Limb (tissue), 2 donors: ENCODE measurements at regions not wholly inside any gene's neighbourhood (a gene's known extent, or its start where the extent isn't known, plus 50 kb on each side); places are given as distances from the start of the nearest gene placed in this dataset.
A peak's percentile ranks its signal among the peaks of the same experiment; 100 is the strongest.

Source experiments
- DNase-seq, 2 donors: peaks; one replicate each; pipeline ENCODE4 v3.0.0-alpha.2; 2016; ENCODE audit errors: extremely low spot score in 2 of 2

DNA sequence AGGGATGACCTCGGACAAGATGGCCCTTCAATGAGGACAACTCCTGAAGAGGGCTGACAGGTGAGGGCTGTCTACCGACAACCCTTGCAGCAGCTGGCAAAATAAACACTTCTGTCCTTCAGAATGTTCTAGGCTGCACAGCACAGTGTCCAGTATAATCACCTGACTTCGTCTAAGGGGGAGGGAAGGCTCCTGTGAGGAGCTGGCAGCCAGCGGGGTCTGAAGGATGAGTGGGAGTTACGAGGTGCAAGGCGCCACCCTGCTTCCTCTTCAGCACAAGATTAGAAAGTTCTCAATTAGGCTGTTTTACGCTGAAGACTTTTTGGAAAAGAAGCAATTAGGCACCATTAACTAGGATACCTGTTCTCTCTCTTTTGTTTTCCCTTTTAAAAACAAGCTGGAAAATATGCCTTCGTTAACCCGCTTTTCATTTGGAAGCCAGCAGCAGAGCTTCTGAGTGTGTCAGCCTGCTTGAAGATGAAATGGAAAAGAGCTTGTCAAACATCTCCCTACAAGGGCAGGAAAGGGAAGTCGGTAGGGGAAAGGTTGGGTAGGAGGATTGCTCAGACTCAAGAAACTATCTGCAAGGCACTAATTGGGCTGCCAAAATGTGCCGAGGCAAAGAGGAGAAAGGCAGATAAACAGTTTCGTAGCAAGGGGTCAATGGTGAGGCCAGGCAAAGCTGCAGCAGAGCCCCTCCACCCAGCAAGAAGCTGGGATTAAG is 592.2 kb upstream of the CADM1 start:
- DNase-seq = no peak

GRCh38 chr11:116093481-116094270 is 589.5 kb upstream of the CADM1 start:
- no peak for DNase-seq

DNA sequence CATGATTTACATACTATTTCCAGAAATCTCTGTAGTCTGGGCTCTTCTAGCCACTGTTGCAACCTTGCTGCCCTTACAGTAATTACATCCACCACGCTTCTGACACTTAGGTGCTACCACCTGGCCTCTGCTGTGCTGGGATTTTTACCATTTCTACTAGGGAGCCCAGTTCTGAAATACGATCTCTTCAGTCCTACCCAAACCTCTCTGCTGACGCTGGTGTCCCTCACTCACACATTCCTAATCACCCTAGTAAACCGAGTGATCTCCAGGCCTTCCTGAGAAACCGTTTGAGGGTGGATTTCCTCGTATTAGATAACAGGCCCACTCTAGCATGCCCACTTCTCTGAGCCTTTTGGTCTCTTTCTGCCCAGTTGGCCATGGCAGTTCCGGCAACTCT is 588.9 kb upstream of the CADM1 start:
- no peak for DNase-seq

- no peak for DNase-seq
These were observed 582.2 kb upstream of the CADM1 start for GRCh38 chr11:116086426-116086825.

- DNase-seq = no peak
These were observed 580.9 kb upstream of the CADM1 start for GRCh38 chr11:116085031-116085635.

DNA sequence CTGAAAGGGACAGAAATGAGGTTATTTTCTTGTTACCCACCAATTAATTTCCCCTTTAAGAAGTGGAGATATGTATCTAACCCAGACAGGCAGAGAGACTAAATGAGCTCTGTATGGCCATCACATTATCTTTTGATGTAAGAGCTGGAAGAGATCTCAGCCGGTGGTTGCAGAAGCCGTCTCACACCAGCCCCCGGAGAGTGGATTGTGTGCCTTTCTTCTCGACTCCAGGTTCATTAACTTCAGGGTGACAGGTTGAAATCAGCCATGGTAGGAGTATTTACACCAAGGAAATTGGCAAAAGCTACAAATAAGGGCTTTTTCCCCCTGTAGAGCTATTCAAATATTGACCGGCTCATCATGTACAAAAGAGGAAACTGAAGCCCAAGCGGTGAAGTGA is 580.3 kb upstream of the CADM1 start:
- no peak for DNase-seq

- no peak for DNase-seq
These were observed 578.0 kb upstream of the CADM1 start for GRCh38 chr11:116082256-116082655.

DNA sequence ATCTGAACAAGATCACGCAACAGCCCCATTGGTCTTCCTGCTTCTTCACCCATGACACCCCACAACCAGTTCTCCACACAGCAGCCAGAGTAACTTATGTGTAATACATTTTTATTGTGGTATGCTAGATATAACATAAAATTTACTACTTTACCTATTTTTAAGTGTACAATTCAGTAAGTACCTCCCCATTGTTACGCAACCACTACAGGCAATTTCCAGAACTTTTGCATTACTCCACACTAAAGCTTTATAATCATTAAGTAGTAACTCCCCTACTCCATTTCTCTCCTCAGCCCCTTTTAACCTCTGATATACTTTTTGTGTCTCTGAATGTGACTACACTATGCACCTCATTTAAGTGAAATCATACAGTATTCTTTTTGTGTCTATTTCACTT is 575.4 kb upstream of the CADM1 start:
- no peak for DNase-seq

GRCh38 chr11:116078101-116078591 is 573.9 kb upstream of the CADM1 start:
- DNase-seq = no peak

GRCh38 chr11:116077092-116077491 is 572.9 kb upstream of the CADM1 start:
- DNase-seq = no peak

GRCh38 chr11:116073854-116074837 is 569.9 kb upstream of the CADM1 start:
- peak in 1 of 2 donors; percentile 45 for DNase-seq

GRCh38 chr11:116072601-116073410 is 568.6 kb upstream of the CADM1 start:
- no peak for DNase-seq

DNA sequence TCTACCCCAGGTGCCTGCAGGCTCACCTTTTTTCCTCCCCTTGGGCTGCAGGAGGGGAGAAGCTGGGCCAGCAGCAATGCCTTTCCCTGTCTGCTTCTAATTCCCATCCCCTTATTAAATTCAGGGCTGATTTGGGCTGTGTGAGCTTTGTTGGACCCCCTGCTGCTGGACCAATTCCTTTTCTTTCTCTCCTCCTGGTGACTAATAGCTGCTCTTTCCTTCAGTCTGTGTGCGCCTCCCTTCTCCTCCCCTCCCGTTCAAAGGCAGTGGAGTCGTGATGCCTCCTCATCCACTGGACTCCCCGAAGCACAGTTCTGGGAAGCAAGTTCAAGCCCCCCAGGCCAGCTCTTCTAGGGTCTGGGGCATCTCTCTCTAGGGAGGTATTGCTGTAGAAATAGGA is 567.9 kb upstream of the CADM1 start:
- DNase-seq = no peak

GRCh38 chr11:116071241-116071640 is 567.0 kb upstream of the CADM1 start:
- no peak for DNase-seq

- DNase-seq = no peak
These were observed 566.3 kb upstream of the CADM1 start for GRCh38 chr11:116070520-116070919.

- no peak for DNase-seq
These were observed 562.6 kb upstream of the CADM1 start for GRCh38 chr11:116066777-116067176.

- no peak for DNase-seq
These were observed 561.8 kb upstream of the CADM1 start for GRCh38 chr11:116065986-116066385.

- no peak for DNase-seq
These were observed 561.1 kb upstream of the CADM1 start for GRCh38 chr11:116065191-116065895.

GRCh38 chr11:116062490-116063171 is 558.4 kb upstream of the CADM1 start:
- DNase-seq = peak; percentile 28 to 65
